Stimulated activated naive CD8-positive, alpha-beta T cell treated with anti-CD3 and anti-CD28 coated beads, Interleukin-15, Interleukin-2, amounts not matched to agents 100 U/mL and 50 U/mL, for 24 hours (primary cell): ENCODE measurements at regions not wholly inside any gene's neighbourhood (a gene's known extent, or its start where the extent isn't known, plus 50 kb on each side); places are given as distances from the start of the nearest gene placed in this dataset.
"Not testable (repeated sequence)": the region's sequence is repeated elsewhere in the genome, so short reads cannot be mapped to it uniquely, and the experiment has no call there.

ENCODE experiments used
- ATAC-seq: fragments of 150-1000 bp; cut with Tn5 transposase; one replicate; pipeline ENCODE4 v1.10.0; 2021
- DNase-seq: peaks from one replicate; pipeline ENCODE4 v3.0.0; 2021

GRCh38 chr14:53285821-53286220, 132.7 kb upstream of the DDHD1 start:
- ATAC-seq, result no peak
- no peak for DNase-seq

GRCh38 chr14:53285064-53285463, 131.9 kb upstream of the DDHD1 start:
- ATAC-seq, result no peak
- DNase-seq, result no peak

- DNase-seq, result no peak
- no peak for ATAC-seq
These were observed 125.7 kb upstream of the DDHD1 start for GRCh38 chr14:53278602-53279506.

- DNase-seq (no peak), ATAC-seq (no peak)
These were observed 120.5 kb upstream of the DDHD1 start for GRCh38 chr14:53273671-53274072.

GRCh38 chr14:53265025-53265424, 111.9 kb upstream of the DDHD1 start:
- no peak for DNase-seq
- no peak for ATAC-seq

- no peak for DNase-seq
- no peak for ATAC-seq
These were observed 107.8 kb upstream of the DDHD1 start for GRCh38 chr14:53260928-53261327.

GRCh38 chr14:53260286-53260685, 107.2 kb upstream of the DDHD1 start:
- no peak for ATAC-seq
- DNase-seq, result no peak

- no peak for ATAC-seq
- DNase-seq, result no peak
These were observed 99.0 kb upstream of the DDHD1 start for GRCh38 chr14:53252141-53252540.

- DNase-seq (no peak), ATAC-seq (no peak)
These were observed 95.9 kb upstream of the DDHD1 start for GRCh38 chr14:53249059-53249458.

- no peak for ATAC-seq
These were observed 94.7 kb upstream of the DDHD1 start for GRCh38 chr14:53247596-53248370.

GRCh38 chr14:53242898-53243297, 89.8 kb upstream of the DDHD1 start:
- ATAC-seq, DNase-seq: not testable (repeated sequence)

More at GRCh38 chr14:53247596-53248370, 94.7 kb upstream of the DDHD1 start:
- DNase-seq, result no peak

- DNase-seq (no peak), ATAC-seq (no peak)
These were observed 84.4 kb upstream of the DDHD1 start for GRCh38 chr14:53237488-53237887.

GRCh38 chr14:53236708-53237107, 83.6 kb upstream of the DDHD1 start:
- ATAC-seq, result no peak
- no peak for DNase-seq

- DNase-seq, result no peak
- no peak for ATAC-seq
These were observed 78.0 kb upstream of the DDHD1 start for GRCh38 chr14:53231171-53231570.

- ATAC-seq, result no peak
- DNase-seq, result no peak
These were observed 75.8 kb upstream of the DDHD1 start for GRCh38 chr14:53228966-53229365.

- DNase-seq, result no peak
- ATAC-seq, result no peak
These were observed 74.1 kb upstream of the DDHD1 start for GRCh38 chr14:53227154-53227718.

GRCh38 chr14:53226553-53226952, 73.4 kb upstream of the DDHD1 start:
- DNase-seq (no peak), ATAC-seq (no peak)

GRCh38 chr14:53220914-53221313, 67.8 kb upstream of the DDHD1 start:
- DNase-seq (no peak), ATAC-seq (no peak)

GRCh38 chr14:53218161-53218560, 65.0 kb upstream of the DDHD1 start:
- ATAC-seq (no peak), DNase-seq (no peak)

GRCh38 chr14:53217316-53217994, 64.3 kb upstream of the DDHD1 start:
- DNase-seq (peak; percentile 86), ATAC-seq (peak; percentile 99)

GRCh38 chr14:53216955-53217315, 63.8 kb upstream of the DDHD1 start:
- ATAC-seq, DNase-seq: not testable (repeated sequence)

GRCh38 chr14:53216478-53216877, 63.4 kb upstream of the DDHD1 start:
- not testable (repeated sequence) for ATAC-seq, DNase-seq
